ENCODE measurements at regions not wholly inside any gene's neighbourhood (a gene's known extent, or its start where the extent isn't known, plus 50 kb on each side); places are given as distances from the start of the nearest gene placed in this dataset.

- intact Hi-C loops (cut with micrococcal nuclease) = no loop called here
- TF ChIP-seq, protein P1, sequence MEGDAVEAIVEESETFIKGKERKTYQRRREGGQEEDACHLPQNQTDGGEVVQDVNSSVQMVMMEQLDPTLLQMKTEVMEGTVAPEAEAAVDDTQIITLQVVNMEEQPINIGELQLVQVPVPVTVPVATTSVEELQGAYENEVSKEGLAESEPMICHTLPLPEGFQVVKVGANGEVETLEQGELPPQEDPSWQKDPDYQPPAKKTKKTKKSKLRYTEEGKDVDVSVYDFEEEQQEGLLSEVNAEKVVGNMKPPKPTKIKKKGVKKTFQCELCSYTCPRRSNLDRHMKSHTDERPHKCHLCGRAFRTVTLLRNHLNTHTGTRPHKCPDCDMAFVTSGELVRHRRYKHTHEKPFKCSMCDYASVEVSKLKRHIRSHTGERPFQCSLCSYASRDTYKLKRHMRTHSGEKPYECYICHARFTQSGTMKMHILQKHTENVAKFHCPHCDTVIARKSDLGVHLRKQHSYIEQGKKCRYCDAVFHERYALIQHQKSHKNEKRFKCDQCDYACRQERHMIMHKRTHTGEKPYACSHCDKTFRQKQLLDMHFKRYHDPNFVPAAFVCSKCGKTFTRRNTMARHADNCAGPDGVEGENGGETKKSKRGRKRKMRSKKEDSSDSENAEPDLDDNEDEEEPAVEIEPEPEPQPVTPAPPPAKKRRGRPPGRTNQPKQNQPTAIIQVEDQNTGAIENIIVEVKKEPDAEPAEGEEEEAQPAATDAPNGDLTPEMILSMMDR (IDR thresholded peaks at IDR 0.05) = no peak
- ATAC-seq (ENCODE audit: low read depth) = no peak
These were observed 774.2 kb upstream of the EYS start for GRCh38 chr6:66481216-66481615.

GRCh38 chr6:66478705-66479104, 771.7 kb upstream of the EYS start:
- DNase-seq = no peak
- Mint-ChIP-seq H3K27me3 (no peaks in the 10 kb centered on the region), H3K4me3 (no peak overlapping the region), H3K36me3 (ENCODE audit: low read depth) (no peaks in the 10 kb centered on the region), H3K4me1 (no peaks in the 10 kb centered on the region), H3K27ac (no peak overlapping the region), H3K9me3 (no peaks in the 10 kb centered on the region)
- ChIA-PET CTCF (no interaction called here), POLR2A (no interaction called here)
- intact Hi-C loops (cut with micrococcal nuclease) = no loop called here
- ATAC-seq (ENCODE audit: low read depth) = no peak
- TF ChIP-seq, protein P1 (IDR thresholded peaks at IDR 0.05) = no peak

More at GRCh38 chr6:66481216-66481615, 774.2 kb upstream of the EYS start:
- DNase-seq = no peak
- Mint-ChIP-seq H3K4me1 (no peaks in the 10 kb centered on the region), H3K36me3 (ENCODE audit: low read depth) (no peaks in the 10 kb centered on the region), H3K9me3 (no peaks in the 10 kb centered on the region), H3K27me3 (no peaks in the 10 kb centered on the region), H3K27ac (no peak overlapping the region), H3K4me3 (no peak overlapping the region)
- CTCF ChIA-PET = no interaction called here
- POLR2A ChIA-PET = no interaction called here

- Mint-ChIP-seq H3K9me3 (peaks cover 9% of the 10 kb centered on the region), H3K27me3 (no peaks in the 10 kb centered on the region), H3K36me3 (ENCODE audit: low read depth) (no peaks in the 10 kb centered on the region), H3K4me1 (no peaks in the 10 kb centered on the region), H3K27ac (no peak overlapping the region), H3K4me3 (no peak overlapping the region)
- no peak for DNase-seq
- ATAC-seq (ENCODE audit: low read depth) = no peak
- POLR2A ChIA-PET = no interaction called here
- CTCF ChIA-PET = no interaction called here
- TF ChIP-seq, protein P1 (IDR thresholded peaks at IDR 0.05) = no peak
- intact Hi-C loops (cut with micrococcal nuclease) = no loop called here
These were observed 728.3 kb upstream of the EYS start for GRCh38 chr6:66435321-66435720.

- intact Hi-C loops (cut with micrococcal nuclease) = no loop called here
- Mint-ChIP-seq H3K4me1 (no peaks in the 10 kb centered on the region), H3K27ac (no peak overlapping the region), H3K27me3 (no peaks in the 10 kb centered on the region), H3K4me3 (no peak overlapping the region), H3K36me3 (ENCODE audit: low read depth) (no peaks in the 10 kb centered on the region), H3K9me3 (peaks cover 16% of the 10 kb centered on the region)
- no peak for DNase-seq
- ChIA-PET CTCF (no interaction called here), POLR2A (no interaction called here)
- TF ChIP-seq, protein P1 (IDR thresholded peaks at IDR 0.05) = no peak
- ATAC-seq (ENCODE audit: low read depth) = no peak
These were observed 722.2 kb upstream of the EYS start for GRCh38 chr6:66429210-66429609.

DNA sequence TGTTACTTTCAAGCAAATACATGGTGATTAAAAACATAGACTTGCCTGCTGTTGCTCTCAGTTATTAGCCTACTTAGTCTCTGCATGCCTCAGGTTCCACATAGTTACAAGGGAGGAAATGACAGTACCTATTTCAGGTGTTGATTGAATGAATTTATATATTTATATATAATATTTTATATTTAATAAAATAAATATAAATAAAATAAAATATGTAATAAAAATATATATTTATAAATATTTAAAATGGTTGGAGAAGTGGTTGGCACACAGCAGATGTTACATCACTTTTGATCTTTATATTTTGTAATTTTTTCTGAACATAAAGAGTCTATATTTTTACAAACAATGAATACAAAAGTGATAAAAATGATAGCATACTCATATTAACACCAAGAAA, 716.0 kb upstream of the EYS start:
- no peaks in the 10 kb centered on the region for H3K36me3 Mint-ChIP-seq (ENCODE audit: low read depth)
- DNase-seq (no peak), ATAC-seq (ENCODE audit: low read depth) (no peak)
- H3K4me1 Mint-ChIP-seq = no peaks in the 10 kb centered on the region
- no peaks in the 10 kb centered on the region for H3K27me3 Mint-ChIP-seq
- intact Hi-C loops (cut with micrococcal nuclease) = no loop called here
- no peak overlapping the region for H3K4me3 Mint-ChIP-seq
- peaks cover 10% of the 10 kb centered on the region for H3K9me3 Mint-ChIP-seq
- TF ChIP-seq, protein P1 (IDR thresholded peaks at IDR 0.05) = no peak
- ChIA-PET CTCF (no interaction called here), POLR2A (no interaction called here)
- no peak overlapping the region for H3K27ac Mint-ChIP-seq

Data from activated B cell treated with CpG ODN at 0.5 μM for 24 hours (primary cell).